Smooth muscle cell (in vitro differentiated cells): ENCODE measurements at regions not wholly inside any gene's neighbourhood (a gene's known extent, or its start where the extent isn't known, plus 50 kb on each side); places are given as distances from the start of the nearest gene placed in this dataset.

Experiments
- DNase-seq: peaks from one replicate; lab custom pipeline; 2025; ENCODE audit not compliant: unreplicated experiment; lab: John Stamatoyannopoulos, UW
- H2AFZ ChIP-seq: fragments of 200-600 bp; sonication (generic); 2 replicates; pipeline ENCODE4 v1.6.0; 2016; ENCODE audit warnings: antibody characterized with exemption, low read depth, mild to moderate bottlenecking
- H3F3A ChIP-seq: fragments of 200-600 bp; sonication (generic); 2 replicates; pipeline ENCODE4 v1.6.0; 2017; ENCODE audit warnings: antibody characterized with exemption, low read depth
- H3K27ac ChIP-seq: fragments of 200-600 bp; sonication (generic); 2 replicates; pipeline ENCODE4 v1.5.1; 2016; ENCODE audit warnings: low read depth, mild to moderate bottlenecking
- H3K27me3 ChIP-seq: fragments of 200-600 bp; sonication (generic); 2 replicates; pipeline ENCODE4 v1.6.1; 2016; ENCODE audit warnings: low read depth, mild to moderate bottlenecking
- H3K36me3 ChIP-seq: fragments of 200-600 bp; sonication (generic); 2 replicates; pipeline ENCODE4 v1.5.1; 2016; ENCODE audit warnings: low read depth
- H3K4me1 ChIP-seq: fragments of 200-600 bp; sonication (generic); 2 replicates; pipeline ENCODE4 v1.5.1; 2016; ENCODE audit warnings: low read depth
- H3K4me2 ChIP-seq: fragments of 200-600 bp; sonication (generic); 2 replicates; pipeline ENCODE4 v1.6.0; 2016; ENCODE audit warnings: mild to moderate bottlenecking
- H3K4me3 ChIP-seq: fragments of 200-600 bp; sonication (generic); 2 replicates; pipeline ENCODE4 v1.5.1; 2016; ENCODE audit warnings: mild to moderate bottlenecking
- H3K79me2 ChIP-seq: fragments of 200-600 bp; sonication (generic); 2 replicates; pipeline ENCODE4 v1.6.0; 2016; ENCODE audit warnings: low read depth, mild to moderate bottlenecking
- H3K9ac ChIP-seq: fragments of 200-600 bp; sonication (generic); 2 replicates; pipeline ENCODE4 v1.6.0; 2016; ENCODE audit warnings: low read depth
- H3K9me3 ChIP-seq: fragments of 200-600 bp; sonication (generic); replicated peaks from 2 replicates; pipeline ENCODE4 v1.5.1; 2016; ENCODE audit warnings: low read depth
- H4K20me1 ChIP-seq: fragments of 200-600 bp; sonication (generic); 2 replicates; pipeline ENCODE4 v1.6.0; 2016; ENCODE audit warnings: low read depth
- CTCF ChIP-seq: fragments of 200-600 bp; sonication (generic); IDR thresholded peaks from 2 replicates; pipeline ENCODE4 v1.5.1; 2017; ENCODE audit warnings: borderline replicate concordance, mild to moderate bottlenecking, antibody characterized with exemption; ENCODE audit not compliant: insufficient read depth, poor library complexity, severe bottlenecking
- WGBS: methylation state at CpG from one replicate; pipeline ENCODE4 v1.1.7; 2016; ENCODE audit warnings: low lambda C conversion rate; 5-methylcytosine and 5-hydroxymethylcytosine counted together

DNA sequence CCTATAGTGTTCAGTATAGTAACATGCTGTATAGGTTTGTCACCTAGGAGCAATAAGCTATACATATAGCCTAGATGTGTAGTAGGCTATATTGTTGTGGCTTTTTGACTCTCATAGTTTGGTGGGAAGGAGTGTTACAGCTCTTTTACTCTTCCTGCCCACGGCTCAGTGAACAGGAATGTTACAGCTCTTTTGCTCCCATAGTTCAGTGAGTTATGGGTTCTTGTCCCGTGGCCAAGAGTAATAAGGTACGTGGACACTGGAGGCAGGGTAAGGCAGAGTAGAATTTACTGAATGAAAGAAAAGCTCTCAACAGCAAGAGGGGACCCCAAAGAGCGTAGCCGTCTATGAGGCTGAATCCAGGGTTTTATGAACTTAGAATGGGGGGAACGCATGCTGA, 734.3 kb downstream of the ADGRL2 start:
- 93% methylated on average over 6 of the region's 6 CpGs for WGBS
- DNase-seq: no peak
- no peaks in the 10 kb centered on the region for H3K4me1 ChIP-seq
- H2AFZ ChIP-seq: no peak overlapping the region
- no peaks in the 10 kb centered on the region for H3F3A ChIP-seq
- H3K9ac ChIP-seq: no peak overlapping the region
- H3K27me3 ChIP-seq: no peaks in the 10 kb centered on the region
- H3K9me3 ChIP-seq: no peaks in the 10 kb centered on the region
- H4K20me1 ChIP-seq: no peaks in the 10 kb centered on the region
- H3K79me2 ChIP-seq: no peaks in the 10 kb centered on the region
- H3K27ac ChIP-seq: no peak overlapping the region
- H3K4me3 ChIP-seq: no peak overlapping the region
- no peaks in the 10 kb centered on the region for H3K36me3 ChIP-seq
- H3K4me2 ChIP-seq: no peak overlapping the region
- TF ChIP-seq CTCF: no peak

DNA sequence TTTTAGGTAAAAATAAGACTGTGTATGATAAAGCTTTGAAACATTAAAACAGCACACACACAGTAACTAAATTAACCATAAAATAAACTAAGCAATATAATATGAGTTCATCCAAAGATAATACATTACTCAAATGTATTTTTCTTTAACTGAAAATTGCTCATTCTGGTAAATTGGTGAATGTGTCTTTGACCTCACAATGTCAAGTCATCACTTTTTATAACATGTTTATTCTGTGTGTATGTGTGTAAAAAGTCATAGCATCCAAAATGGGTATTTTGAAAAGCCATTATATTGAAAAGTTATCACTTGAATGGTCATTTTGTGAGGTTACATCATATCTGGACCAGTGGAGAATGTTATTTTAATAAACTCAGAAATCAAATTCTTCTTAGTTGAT, 724.6 kb downstream of the ADGRL2 start:
- no peak for DNase-seq
- no peaks in the 10 kb centered on the region for H4K20me1 ChIP-seq
- H3K36me3 ChIP-seq: no peaks in the 10 kb centered on the region
- H3K9me3 ChIP-seq: no peaks in the 10 kb centered on the region
- no peak for TF ChIP-seq CTCF
- H3K4me3 ChIP-seq: no peak overlapping the region
- H3K27me3 ChIP-seq: no peaks in the 10 kb centered on the region
- no peaks in the 10 kb centered on the region for H3F3A ChIP-seq
- H3K79me2 ChIP-seq: no peaks in the 10 kb centered on the region
- no peak overlapping the region for H3K27ac ChIP-seq
- no peak overlapping the region for H3K4me2 ChIP-seq
- H2AFZ ChIP-seq: no peak overlapping the region
- H3K9ac ChIP-seq: no peak overlapping the region
- H3K4me1 ChIP-seq: no peaks in the 10 kb centered on the region

- no peaks in the 10 kb centered on the region for H3K79me2 ChIP-seq
- no peak overlapping the region for H3K27ac ChIP-seq
- DNase-seq: no peak
- H2AFZ ChIP-seq: no peak overlapping the region
- no peaks in the 10 kb centered on the region for H4K20me1 ChIP-seq
- H3K27me3 ChIP-seq: no peaks in the 10 kb centered on the region
- no peaks in the 10 kb centered on the region for H3K4me1 ChIP-seq
- H3K36me3 ChIP-seq: no peaks in the 10 kb centered on the region
- TF ChIP-seq CTCF: no peak
- H3K4me2 ChIP-seq: no peak overlapping the region
- 91% methylated on average over 1 of the region's 1 CpG for WGBS
- no peak overlapping the region for H3K4me3 ChIP-seq
- H3K9ac ChIP-seq: no peak overlapping the region
- H3F3A ChIP-seq: no peaks in the 10 kb centered on the region
- no peaks in the 10 kb centered on the region for H3K9me3 ChIP-seq
Measured at GRCh38 chr1:82520611-82521010, 719.9 kb downstream of the ADGRL2 start.

GRCh38 chr1:82517586-82517985, 716.9 kb downstream of the ADGRL2 start:
- WGBS: 57% methylated on average over 8 of the region's 8 CpGs
- no peaks in the 10 kb centered on the region for H3K36me3 ChIP-seq

More at GRCh38 chr1:82517586-82517985, 716.9 kb downstream of the ADGRL2 start:
- Histone ChIP-seq H3K9me3 (no peaks in the 10 kb centered on the region), H3K4me1 (no peaks in the 10 kb centered on the region), H2AFZ (peak overlapping the region; percentile 31), H3K27ac (no peak overlapping the region), H3K27me3 (no peaks in the 10 kb centered on the region), H3F3A (no peaks in the 10 kb centered on the region), H3K4me2 (no peak overlapping the region), H4K20me1 (no peaks in the 10 kb centered on the region), H3K79me2 (no peaks in the 10 kb centered on the region), H3K9ac (no peak overlapping the region), H3K4me3 (no peak overlapping the region)
- TF ChIP-seq CTCF: no peak
- no peak for DNase-seq
